Activated CD4-positive, alpha-beta T cell treated with anti-CD3 and anti-CD28 coated beads, Interleukin-2, amount 10 ng/mL, durations not matched to agents 24 days and 14 days (primary cell): ENCODE measurements at regions not wholly inside any gene's neighbourhood (a gene's known extent, or its start where the extent isn't known, plus 50 kb on each side); places are given as distances from the start of the nearest gene placed in this dataset.
"Not testable (repeated sequence)": the region's sequence is repeated elsewhere in the genome, so short reads cannot be mapped to it uniquely, and the experiment has no call there.

ENCODE experiments used
- DNase-seq: peaks from one replicate; pipeline ENCODE4 v3.0.0; 2022
- H3K27ac Mint-ChIP-seq: one replicate; pipeline ENCODE4 v1.8.0; 2022; ENCODE audit warnings: mild to moderate bottlenecking, mixed read lengths
- H3K27me3 Mint-ChIP-seq: one replicate; pipeline ENCODE4 v1.8.0; 2022; ENCODE audit warnings: mixed read lengths
- H3K36me3 Mint-ChIP-seq: one replicate; pipeline ENCODE4 v1.8.0; 2022; ENCODE audit warnings: low read depth, mild to moderate bottlenecking, mixed read lengths
- H3K4me1 Mint-ChIP-seq: one replicate; pipeline ENCODE4 v1.8.0; 2021; ENCODE audit warnings: mixed read lengths
- H3K4me3 Mint-ChIP-seq: one replicate; pipeline ENCODE4 v1.8.0; 2022; ENCODE audit warnings: mild to moderate bottlenecking, moderate library complexity, mixed read lengths
- H3K9me3 Mint-ChIP-seq: one replicate; pipeline ENCODE4 v1.8.0; 2021; ENCODE audit warnings: mixed read lengths
- intact Hi-C: fragments of 100-400 bp; cut with micrococcal nuclease; formaldehyde crosslinking; loops from one replicate; pipeline ENCODE4 v1.15.1; 2023

DNA sequence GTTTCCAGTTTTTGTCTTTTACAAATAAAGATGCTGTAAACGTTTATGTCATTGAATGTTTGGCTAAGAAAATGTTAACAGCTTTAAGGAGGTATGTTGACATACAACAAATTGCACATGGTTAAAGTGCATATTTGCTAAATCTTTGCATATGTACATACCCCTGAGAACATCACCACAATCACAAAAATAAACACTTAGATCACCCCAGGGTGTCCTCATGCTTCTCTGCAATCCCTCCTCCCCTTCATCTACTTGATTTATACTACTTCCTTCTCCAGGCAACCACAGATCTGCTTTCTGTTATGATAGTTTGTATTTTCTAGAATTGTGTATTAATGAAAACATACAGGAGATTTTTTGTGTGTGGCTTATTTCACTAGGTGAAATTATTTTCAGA, 209.5 kb downstream of the GLRX3 start:
- no peak overlapping the region for H3K27ac Mint-ChIP-seq

DNA sequence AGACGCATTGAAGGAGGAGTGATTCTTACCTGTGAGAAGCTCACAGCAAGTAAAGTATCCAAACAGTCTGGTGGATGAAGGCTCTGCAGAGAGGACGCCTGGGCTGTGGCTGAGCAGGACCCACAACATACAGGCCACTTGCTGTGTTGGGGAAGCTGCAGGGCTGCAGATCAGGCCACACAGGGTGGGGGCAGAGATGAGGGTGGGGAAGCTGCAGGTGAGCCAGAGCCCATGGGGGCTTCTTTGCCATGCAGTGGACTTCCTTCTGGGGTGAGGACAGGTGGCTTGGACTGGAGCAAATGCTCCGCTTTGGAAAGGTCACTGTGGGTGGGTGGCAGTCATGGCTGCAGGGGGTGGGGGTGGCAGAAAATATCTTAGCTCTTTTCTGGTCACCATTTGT, 214.8 kb downstream of the GLRX3 start:
- H3K27me3 Mint-ChIP-seq = no peaks in the 10 kb centered on the region
- no peaks in the 10 kb centered on the region for H3K36me3 Mint-ChIP-seq
- no peaks in the 10 kb centered on the region for H3K9me3 Mint-ChIP-seq
- H3K4me3 Mint-ChIP-seq = no peak overlapping the region
- no peak for DNase-seq
- intact Hi-C loops = no loop called here
- no peaks in the 10 kb centered on the region for H3K4me1 Mint-ChIP-seq
- H3K27ac Mint-ChIP-seq = no peak overlapping the region

More for the DNA sequence above, 209.5 kb downstream of the GLRX3 start:
- Mint-ChIP-seq H3K36me3 (no peaks in the 10 kb centered on the region), H3K4me1 (no peaks in the 10 kb centered on the region), H3K9me3 (no peaks in the 10 kb centered on the region), H3K27me3 (no peaks in the 10 kb centered on the region), H3K4me3 (no peak overlapping the region)
- intact Hi-C loops = no loop called here
- no peak for DNase-seq

GRCh38 chr10:130351466-130352290, 215.5 kb downstream of the GLRX3 start:
- no peaks in the 10 kb centered on the region for H3K9me3 Mint-ChIP-seq
- no peak for DNase-seq
- H3K4me1 Mint-ChIP-seq = no peaks in the 10 kb centered on the region
- H3K27me3 Mint-ChIP-seq = no peaks in the 10 kb centered on the region
- H3K36me3 Mint-ChIP-seq = no peaks in the 10 kb centered on the region
- intact Hi-C loops = no loop called here
- no peak overlapping the region for H3K4me3 Mint-ChIP-seq
- H3K27ac Mint-ChIP-seq = no peak overlapping the region

DNA sequence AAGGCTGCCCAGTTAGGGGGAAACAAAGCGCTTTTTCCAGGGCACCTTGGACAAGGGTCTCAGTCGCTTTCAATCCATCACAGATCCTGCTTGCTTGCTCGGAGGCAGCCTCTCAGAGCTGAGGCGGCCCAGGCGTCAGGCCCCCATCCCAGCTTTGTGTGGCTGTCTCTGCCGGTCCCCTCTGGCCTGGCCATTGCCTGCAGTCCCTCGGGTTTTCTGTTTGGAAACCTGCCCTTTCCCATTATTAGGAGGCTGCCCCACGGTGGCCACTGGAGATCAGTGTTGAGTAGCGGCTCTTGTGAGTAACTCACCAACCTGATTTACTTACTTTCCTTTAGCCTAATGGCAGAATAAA, 216.1 kb downstream of the GLRX3 start:
- no peaks in the 10 kb centered on the region for H3K27me3 Mint-ChIP-seq
- H3K4me1 Mint-ChIP-seq = no peaks in the 10 kb centered on the region
- intact Hi-C loops = no loop called here
- no peaks in the 10 kb centered on the region for H3K9me3 Mint-ChIP-seq
- no peaks in the 10 kb centered on the region for H3K36me3 Mint-ChIP-seq
- no peak overlapping the region for H3K4me3 Mint-ChIP-seq
- no peak overlapping the region for H3K27ac Mint-ChIP-seq
- no peak for DNase-seq

DNA sequence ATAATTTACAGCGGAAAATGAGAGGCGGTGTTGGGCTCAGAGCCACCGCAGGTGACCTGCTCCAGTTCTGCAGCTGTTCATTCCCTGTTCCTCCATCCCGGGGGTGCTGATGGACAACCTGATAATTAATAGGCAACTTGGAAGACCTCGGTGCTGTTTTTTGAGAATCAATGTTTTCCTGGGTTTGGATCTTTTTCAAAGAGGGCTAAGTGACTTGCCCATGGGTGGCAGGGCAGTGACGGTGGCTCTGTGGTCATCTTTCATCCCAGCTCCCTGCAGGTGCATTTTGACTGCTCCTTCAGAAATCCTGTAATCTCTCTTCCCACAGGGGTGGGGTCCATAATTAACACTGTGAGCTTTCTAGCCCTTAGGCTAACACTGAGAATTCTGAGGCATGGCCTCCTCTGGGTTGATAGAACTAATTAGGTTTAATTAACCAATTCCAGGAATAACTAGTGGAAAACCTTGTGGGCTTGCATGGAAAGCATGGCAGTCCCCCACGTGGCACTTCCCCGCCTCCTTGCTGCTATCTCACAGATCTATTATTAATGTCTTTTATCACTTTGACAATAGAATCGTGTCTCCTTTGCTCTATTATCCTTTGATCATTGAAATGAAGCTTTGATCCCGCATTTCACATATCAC, 217.9 kb downstream of the GLRX3 start:
- Mint-ChIP-seq H3K36me3 (no peaks in the 10 kb centered on the region), H3K27ac (no peak overlapping the region), H3K4me3 (no peak overlapping the region), H3K4me1 (no peaks in the 10 kb centered on the region), H3K9me3 (no peaks in the 10 kb centered on the region), H3K27me3 (no peaks in the 10 kb centered on the region)
- intact Hi-C loops = no loop called here
- DNase-seq = no peak

GRCh38 chr10:130354573-130354954, 218.4 kb downstream of the GLRX3 start:
- no peak overlapping the region for H3K4me3 Mint-ChIP-seq
- H3K27ac Mint-ChIP-seq = no peak overlapping the region
- DNase-seq = no peak
- no peaks in the 10 kb centered on the region for H3K4me1 Mint-ChIP-seq
- no peaks in the 10 kb centered on the region for H3K36me3 Mint-ChIP-seq
- intact Hi-C loops = no loop called here
- no peaks in the 10 kb centered on the region for H3K27me3 Mint-ChIP-seq
- H3K9me3 Mint-ChIP-seq = no peaks in the 10 kb centered on the region

- Mint-ChIP-seq H3K4me1 (no peaks in the 10 kb centered on the region), H3K4me3 (no peak overlapping the region), H3K9me3 (no peaks in the 10 kb centered on the region), H3K27me3 (no peaks in the 10 kb centered on the region), H3K36me3 (no peaks in the 10 kb centered on the region), H3K27ac (no peak overlapping the region)
- no peak for DNase-seq
- intact Hi-C loops = no loop called here
Measured at GRCh38 chr10:130354976-130355795, 219.0 kb downstream of the GLRX3 start.

DNA sequence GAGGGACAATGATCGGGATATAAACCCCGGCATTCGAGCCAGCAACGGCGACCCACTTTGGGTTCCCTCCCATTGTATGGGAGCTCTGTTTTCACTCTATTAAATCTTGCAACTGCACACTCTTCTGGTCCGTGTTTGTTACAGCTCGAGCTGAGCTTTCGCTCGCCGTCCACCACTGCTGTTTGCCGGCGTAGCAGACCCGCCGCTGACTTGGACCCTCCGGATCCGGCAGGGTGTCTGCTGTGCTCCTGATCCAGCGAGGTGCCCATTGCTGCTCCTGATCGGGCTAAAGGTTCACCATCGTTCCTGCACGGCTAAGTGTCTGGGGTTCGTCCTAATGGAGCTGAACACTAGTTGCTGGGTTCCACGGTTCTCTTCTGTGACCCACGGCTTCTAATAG, 220.2 kb downstream of the GLRX3 start:
- H3K9me3 Mint-ChIP-seq, H3K4me1 Mint-ChIP-seq, H3K27me3 Mint-ChIP-seq, H3K4me3 Mint-ChIP-seq, intact Hi-C loops, H3K36me3 Mint-ChIP-seq, DNase-seq, H3K27ac Mint-ChIP-seq: not testable (repeated sequence)

- no peak overlapping the region for H3K4me3 Mint-ChIP-seq
- H3K27me3 Mint-ChIP-seq = no peaks in the 10 kb centered on the region
- intact Hi-C loops = no loop called here
- H3K36me3 Mint-ChIP-seq = no peaks in the 10 kb centered on the region
- DNase-seq = no peak
- H3K27ac Mint-ChIP-seq = no peak overlapping the region
- H3K4me1 Mint-ChIP-seq = no peaks in the 10 kb centered on the region
- H3K9me3 Mint-ChIP-seq = no peaks in the 10 kb centered on the region
Measured at GRCh38 chr10:130357226-130357625, 221.0 kb downstream of the GLRX3 start.

DNA sequence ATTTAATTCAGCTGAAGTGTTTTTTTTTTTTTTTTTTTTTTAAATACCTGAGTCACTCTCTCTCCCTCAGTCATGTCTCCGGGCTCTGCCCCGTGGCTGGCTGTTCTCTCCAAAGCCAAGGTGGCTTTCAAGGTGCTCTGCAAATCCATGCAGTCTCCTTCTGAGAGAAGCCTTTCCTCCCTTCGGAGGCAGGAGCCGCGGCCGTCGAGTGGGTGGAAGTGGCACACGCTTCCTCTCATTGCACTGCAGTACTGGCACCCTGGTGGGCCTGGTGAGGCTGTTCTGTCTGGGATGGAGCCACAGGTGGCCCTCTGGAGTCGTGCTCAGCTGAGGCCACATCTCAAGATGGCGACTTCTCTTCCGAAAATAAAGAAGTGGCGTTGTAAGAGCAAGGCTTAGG, 221.8 kb downstream of the GLRX3 start:
- Mint-ChIP-seq H3K36me3 (no peaks in the 10 kb centered on the region), H3K27ac (no peak overlapping the region), H3K4me1 (no peaks in the 10 kb centered on the region), H3K27me3 (no peaks in the 10 kb centered on the region), H3K9me3 (no peaks in the 10 kb centered on the region), H3K4me3 (no peak overlapping the region)
- intact Hi-C loops = no loop called here
- no peak for DNase-seq

DNA sequence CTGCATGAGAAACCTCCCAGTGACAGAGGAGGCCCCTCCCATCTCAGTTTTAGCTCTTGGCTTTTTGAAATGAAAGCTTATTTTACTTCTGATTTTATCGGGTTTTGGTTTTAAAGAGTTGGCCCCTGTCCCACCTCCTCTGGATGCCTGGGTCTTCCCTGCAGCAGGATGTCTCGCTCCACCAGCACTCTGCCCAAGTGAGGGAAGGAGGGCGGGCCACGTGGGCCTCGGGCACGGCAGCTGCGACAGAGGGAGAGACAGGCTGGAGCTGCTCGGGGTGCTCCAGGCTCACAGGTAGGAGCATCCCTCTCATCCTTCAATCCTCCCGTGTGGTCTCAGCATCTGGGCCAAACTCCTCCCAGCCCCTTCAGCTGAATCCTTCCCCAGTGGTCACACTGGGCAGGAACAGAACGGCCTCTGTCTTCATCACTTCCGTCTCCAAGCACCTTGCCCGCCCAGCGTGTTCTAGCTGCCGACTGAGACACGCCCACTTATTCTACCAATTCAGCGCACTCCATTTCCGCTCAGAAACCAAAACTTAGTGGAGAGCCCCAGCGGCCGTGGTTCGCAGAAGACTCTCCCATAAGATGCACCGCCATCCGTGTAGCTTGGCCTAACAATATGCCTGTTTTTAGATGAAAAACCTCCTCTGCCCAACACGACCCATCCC, 222.9 kb downstream of the GLRX3 start:
- H3K9me3 Mint-ChIP-seq = no peaks in the 10 kb centered on the region
- no peaks in the 10 kb centered on the region for H3K36me3 Mint-ChIP-seq
- intact Hi-C loops = no loop called here
- H3K27ac Mint-ChIP-seq = no peak overlapping the region
- no peak overlapping the region for H3K4me3 Mint-ChIP-seq
- H3K4me1 Mint-ChIP-seq = no peaks in the 10 kb centered on the region
- no peaks in the 10 kb centered on the region for H3K27me3 Mint-ChIP-seq
- no peak for DNase-seq

GRCh38 chr10:130359711-130360110, 223.5 kb downstream of the GLRX3 start:
- Mint-ChIP-seq H3K9me3 (no peaks in the 10 kb centered on the region), H3K27me3 (no peaks in the 10 kb centered on the region), H3K4me1 (no peaks in the 10 kb centered on the region), H3K36me3 (no peaks in the 10 kb centered on the region), H3K27ac (no peak overlapping the region), H3K4me3 (no peak overlapping the region)
- intact Hi-C loops = no loop called here
- no peak for DNase-seq

DNA sequence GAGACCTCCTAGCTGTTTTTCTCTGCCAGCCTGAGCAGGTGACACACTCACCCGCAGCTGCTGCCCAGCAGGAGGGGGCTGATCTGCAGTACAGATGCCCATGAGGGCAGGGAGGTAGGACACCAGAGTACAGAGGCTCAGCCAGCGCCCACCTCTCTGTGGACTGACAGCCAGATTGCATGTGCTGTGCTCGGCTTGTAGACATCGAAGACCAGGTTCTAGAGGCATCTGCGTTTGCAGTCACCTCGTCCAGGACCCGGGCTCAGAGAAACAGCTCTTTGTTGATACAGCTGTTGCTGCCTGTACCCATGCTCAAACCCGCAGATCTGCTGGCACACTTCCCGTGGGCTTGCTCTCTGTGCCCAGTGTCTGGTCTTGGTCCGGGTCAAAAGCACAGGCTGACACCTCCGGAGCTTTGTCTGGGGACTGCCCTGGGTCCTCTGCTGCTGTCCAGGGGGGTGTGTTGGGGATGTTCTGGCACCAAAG, 224.7 kb downstream of the GLRX3 start:
- DNase-seq = no peak
- no peak overlapping the region for H3K27ac Mint-ChIP-seq
- H3K27me3 Mint-ChIP-seq = no peaks in the 10 kb centered on the region
- H3K4me1 Mint-ChIP-seq = no peaks in the 10 kb centered on the region
- no peaks in the 10 kb centered on the region for H3K9me3 Mint-ChIP-seq
- H3K4me3 Mint-ChIP-seq = no peak overlapping the region
- no peaks in the 10 kb centered on the region for H3K36me3 Mint-ChIP-seq
- intact Hi-C loops = no loop called here
